22Rv1 (cell line): ENCODE measurements at regions not wholly inside any gene's neighbourhood (a gene's known extent, or its start where the extent isn't known, plus 50 kb on each side); places are given as distances from the start of the nearest gene placed in this dataset.

ENCODE experiments used
- CTCF ChIP-seq: fragments of 450-650 bp; IDR thresholded peaks from 2 replicates; pipeline ENCODE4 v1.5.1; 2017; ENCODE audit warnings: mild to moderate bottlenecking
- ZFX ChIP-seq: fragments of 450-650 bp; IDR thresholded peaks from 2 replicates; pipeline ENCODE4 v1.6.1; 2017; ENCODE audit warnings: antibody characterized with exemption, borderline replicate concordance

- TF ChIP-seq CTCF = peak; percentile 69
- no peak for TF ChIP-seq ZFX
These were observed 389.9 kb upstream of the EMCN start for GRCh38 chr4:100907465-100908454.
